Endothelial cell of umbilical vein (primary cell): ENCODE measurements at regions not wholly inside any gene's neighbourhood (a gene's known extent, or its start where the extent isn't known, plus 50 kb on each side); places are given as distances from the start of the nearest gene placed in this dataset.
A peak's percentile ranks its signal among the peaks of the same experiment; 100 is the strongest.

ENCODE experiments used
- BruUV-seq: library from RNA; stranded (reverse); fragments of 400-500 nt; replicated peaks from 2 replicates; lab custom pipeline; 2021; lab: Mats Ljungman, UMichigan
- CTCF ChIA-PET: fragments of 300-600, 350-600 bp; sonication (Branson Sonifier 250); formaldehyde crosslinking; loops from one replicate; lab custom pipeline; 2021; ENCODE audit warnings: antibody characterized with exemption, inconsistent platforms; lab: Charles Lee
- POLR2A ChIA-PET: fragments of 300-600, 350-600 bp; sonication (Branson Sonifier 250); formaldehyde crosslinking; loops from one replicate; lab custom pipeline; 2021; ENCODE audit warnings: antibody characterized with exemption, inconsistent platforms; lab: Charles Lee
- DNase-seq: peaks from one replicate; pipeline ENCODE4 v3.0.0-alpha.2; 2011; ENCODE audit warnings: low read depth, low spot score
- FAIRE-seq: peaks from 2 replicates; lab custom pipeline; 2011; peaks lifted over from hg19 to GRCh38; lab: Jason Lieb, UNC
- H2AFZ ChIP-seq: 2 replicates; pipeline ENCODE4 v1.6.0; 2012; ENCODE audit warnings: low read depth, low read length, control low read depth, inconsistent platforms
- H3K27ac ChIP-seq: 2 replicates; pipeline ENCODE4 v1.5.1; 2011; ENCODE audit warnings: low read depth, mild to moderate bottlenecking, control low read depth, low read length, moderate library complexity; ENCODE audit not compliant: insufficient read depth
- H3K27me3 ChIP-seq, 2 experiments: 2 replicates each; pipeline versions ENCODE4 v1.6.0 to v1.6.1; 2011; ENCODE audit warnings: low read length in 2 of 2, mixed read lengths in 1 of 2; ENCODE audit not compliant: control insufficient read depth in 2 of 2, insufficient read depth in 2 of 2
- H3K36me3 ChIP-seq, 2 experiments: 2 replicates in 1 of 2; 3 replicates in 1 of 2; pipeline ENCODE4 v1.5.1; 2011; ENCODE audit warnings: low read length in 2 of 2, mild to moderate bottlenecking in 1 of 2, moderate library complexity in 1 of 2; ENCODE audit not compliant: control insufficient read depth in 2 of 2, insufficient read depth in 2 of 2; ENCODE audit errors: extremely low read depth in 1 of 2
- H3K4me1 ChIP-seq: 3 replicates; pipeline ENCODE4 v1.5.1; 2011; ENCODE audit warnings: mild to moderate bottlenecking, low read length; ENCODE audit not compliant: control insufficient read depth, insufficient read depth; ENCODE audit errors: extremely low read depth
- H3K4me2 ChIP-seq: 2 replicates; pipeline ENCODE4 v1.6.1; 2011; ENCODE audit warnings: low read length, control low read depth, mixed read lengths; ENCODE audit not compliant: insufficient read depth
- H3K4me3 ChIP-seq, 3 experiments: fragments of 200-600 bp in 1 of 3; sonication (generic), shearing (Covaris generic) in 1 of 3; replicated peaks in 1 of 3; 2 replicates each; pipeline ENCODE4 v1.5.1; 2011 to 2016; ENCODE audit warnings: control low read depth in 3 of 3, low read length in 3 of 3, mild to moderate bottlenecking in 2 of 3, inconsistent platforms in 1 of 3, low read depth in 1 of 3, moderate library complexity in 1 of 3; ENCODE audit not compliant: insufficient read depth in 1 of 3
- H3K79me2 ChIP-seq: 2 replicates; pipeline ENCODE4 v1.6.0; 2012; ENCODE audit warnings: low read length, inconsistent platforms; ENCODE audit not compliant: control insufficient read depth, insufficient read depth
- H3K9ac ChIP-seq: replicated peaks from 2 replicates; pipeline ENCODE3; 2011; ENCODE audit warnings: low read length, control low read depth; ENCODE audit not compliant: insufficient read depth; ENCODE audit errors: extremely low read depth
- H3K9me1 ChIP-seq: replicated peaks from 3 replicates; pipeline ENCODE4 v1.6.0; 2011; ENCODE audit warnings: mild to moderate bottlenecking, low read length; ENCODE audit not compliant: control insufficient read depth, insufficient read depth; ENCODE audit errors: extremely low read depth
- H3K9me3 ChIP-seq: replicated peaks from 2 replicates; pipeline ENCODE4 v1.5.1; 2012; ENCODE audit warnings: low read length, inconsistent platforms; ENCODE audit not compliant: control insufficient read depth, insufficient read depth
- H4K20me1 ChIP-seq: replicated peaks from 2 replicates; pipeline ENCODE3; 2011; ENCODE audit warnings: mild to moderate bottlenecking, low read length; ENCODE audit not compliant: control insufficient read depth, insufficient read depth; ENCODE audit errors: extremely low read depth
- CTCF ChIP-seq, 2 donors: IDR thresholded peaks; 1 replicate in 1 of 2; 2 replicates in 1 of 2; pipeline ENCODE4 v1.5.1; 2011; ENCODE audit warnings: low read length in 2 of 2, mild to moderate bottlenecking in 2 of 2, moderate library complexity in 2 of 2, control low read depth in 1 of 2, inconsistent platforms in 1 of 2, low read depth in 1 of 2; ENCODE audit not compliant: insufficient read depth in 1 of 2; ENCODE audit errors: extremely low read depth in 1 of 2
- EZH2 ChIP-seq: IDR thresholded peaks from 2 replicates; pipeline ENCODE4 v1.6.1; 2012; ENCODE audit warnings: borderline replicate concordance, low read depth, mild to moderate bottlenecking, moderate library complexity, low read length, inconsistent platforms; ENCODE audit not compliant: severe bottlenecking
- FOS ChIP-seq: IDR thresholded peaks from 2 replicates; pipeline ENCODE4 v1.6.1; 2011; ENCODE audit warnings: mild to moderate bottlenecking, low read length, moderate library complexity, borderline replicate concordance; ENCODE audit not compliant: insufficient read depth
- GATA2 ChIP-seq: IDR thresholded peaks from 2 replicates; pipeline ENCODE4 v1.7.0; 2011; ENCODE audit warnings: low read depth, mild to moderate bottlenecking, moderate library complexity, mixed read lengths, low read length; ENCODE audit not compliant: insufficient read length, insufficient read depth
- JUN ChIP-seq: IDR thresholded peaks from 2 replicates; pipeline ENCODE4 v1.6.1; 2011; ENCODE audit warnings: borderline replicate concordance, low read depth; ENCODE audit not compliant: insufficient read length, insufficient read depth
- MYC ChIP-seq: IDR thresholded peaks from one replicate; pipeline ENCODE4 v1.6.1; 2011; ENCODE audit warnings: mild to moderate bottlenecking, low read depth, low read length
- POLR2A ChIP-seq: IDR thresholded peaks from 2 replicates; pipeline ENCODE4 v1.6.1; 2012; ENCODE audit warnings: low read depth, mild to moderate bottlenecking, control low read depth, low read length
- POLR2AphosphoS5 ChIP-seq: IDR thresholded peaks from 2 replicates; pipeline ENCODE4 v1.6.1; 2012; ENCODE audit warnings: low read depth, mild to moderate bottlenecking, control low read depth, low read length, moderate library complexity; ENCODE audit not compliant: insufficient read depth
- dilution Hi-C: fragments of 300-500 bp; cut with MboI; formaldehyde crosslinking; loops from one replicate; pipeline ENCODE4 v1.15.0; 2019; ENCODE audit warnings: low sequenced_read_pairs; ENCODE audit not compliant: extremely low pct_ligation_motif_present
- intact Hi-C: fragments of 100-400 bp; cut with micrococcal nuclease; formaldehyde crosslinking; loops from one replicate; pipeline ENCODE4 v1.10.0; 2022
- TF ChIP-seq, protein P1 (sequence below): IDR thresholded peaks from 2 replicates; pipeline ENCODE4 v1.6.1; 2011; ENCODE audit not compliant: insufficient read depth, insufficient read length

DNA sequence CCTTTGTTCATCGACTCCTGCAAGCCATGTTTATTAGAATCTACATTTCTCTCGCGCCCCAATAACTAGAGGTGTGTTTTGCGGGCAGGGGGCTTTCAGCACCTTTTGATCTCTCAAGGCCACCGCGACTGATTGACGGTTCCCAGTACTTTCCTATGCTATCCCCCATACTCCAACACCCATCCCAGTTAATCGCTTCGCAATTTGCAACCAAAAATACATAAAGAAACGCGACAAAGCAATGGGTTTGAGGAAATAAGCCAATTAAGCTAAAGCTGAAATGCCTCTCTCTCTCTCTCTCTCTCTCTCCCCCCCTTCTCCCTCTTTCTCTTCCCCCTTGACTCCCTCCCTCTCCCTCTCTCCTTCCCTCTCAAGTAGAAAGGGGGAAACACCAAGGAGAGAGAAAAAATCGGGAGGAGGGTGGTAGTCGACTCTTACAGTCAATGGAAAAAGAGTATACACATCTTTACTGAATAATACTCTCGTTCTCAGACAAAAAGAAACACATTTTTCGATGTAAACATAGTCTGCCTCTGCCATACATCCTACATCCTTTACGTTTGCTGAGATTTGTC is 128.0 kb upstream of the DPYD start:
- CTCF ChIA-PET, result interaction anchor here (0.8 to 2.8 kb wide), 15 partner anchors 43 to 910 kb away, joined by 3 to 32 read pairs (median 3); partner anchors contain the start of gene DPYD
- dilution Hi-C loops (no loop called here), intact Hi-C loops (loop anchor here (1.0 to 10.0 kb wide), 9 partner anchors 110 to 1327 kb away; partner anchors contain the start of gene PTBP2)
- Histone ChIP-seq H3K9me1 (no peaks in the 10 kb centered on the region), H3K9ac (peak overlapping the region; percentile 28), H3K4me2 (peak overlapping the region; percentile 86), H3K4me3 (peak overlapping the region; percentile 34 to 62 (median 60)), H2AFZ (peak overlapping the region; percentile 27), H3K79me2 (peaks cover 15% of the 10 kb centered on the region), H4K20me1 (no peaks in the 10 kb centered on the region), H3K9me3 (no peaks in the 10 kb centered on the region), H3K27me3 (no peaks in the 10 kb centered on the region), H3K27ac (no peak overlapping the region), H3K4me1 (peaks cover 38% of the 10 kb centered on the region), H3K36me3 (no peaks in the 10 kb centered on the region)
- no peak for TF ChIP-seq POLR2AphosphoS5
- no peak for TF ChIP-seq FOS
- TF ChIP-seq EZH2, result no peak
- DNase-seq (no peak), FAIRE-seq (no peak)
- POLR2A ChIA-PET, result no interaction called here
- BruUV-seq, result no TSS peak

DNA sequence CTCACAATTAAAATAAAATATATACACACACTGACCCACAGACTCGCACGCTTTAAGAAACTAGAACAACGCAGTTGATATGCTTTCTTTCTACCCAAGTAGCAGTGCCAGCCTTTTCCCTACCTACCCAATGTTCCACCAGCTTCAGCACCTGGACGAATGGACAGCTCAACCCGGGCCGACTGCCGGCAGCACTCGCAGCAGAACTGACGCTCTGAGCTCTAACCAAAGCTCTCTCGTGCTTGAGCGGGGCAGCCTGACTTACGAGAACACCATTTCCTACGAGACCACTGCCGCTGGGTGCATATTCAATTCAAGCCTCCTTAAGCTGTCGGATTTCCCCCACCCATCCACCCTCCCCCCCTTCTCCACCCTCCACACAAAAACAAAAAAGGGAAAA is 127.4 kb upstream of the DPYD start:
- CTCF ChIA-PET, result interaction anchor here (0.8 to 2.8 kb wide), 13 partner anchors 43 to 1086 kb away, joined by 3 to 32 read pairs (median 3); partner anchors contain the start of gene DPYD
- Histone ChIP-seq H3K79me2 (peaks cover 18% of the 10 kb centered on the region), H3K27ac (no peak overlapping the region), H3K9me1 (no peaks in the 10 kb centered on the region), H4K20me1 (no peaks in the 10 kb centered on the region), H3K9ac (no peak overlapping the region), H3K4me3 (peak overlapping the region; percentile 34 to 62 (median 60)), H3K4me2 (peak overlapping the region; percentile 86), H3K9me3 (no peaks in the 10 kb centered on the region), H3K36me3 (no peaks in the 10 kb centered on the region), H3K27me3 (no peaks in the 10 kb centered on the region), H2AFZ (peak overlapping the region; percentile 27), H3K4me1 (peaks cover 32% of the 10 kb centered on the region)
- dilution Hi-C loops, result no loop called here
- FAIRE-seq (peak; percentile 86), DNase-seq (peak; percentile 84)
- BruUV-seq, result no TSS peak
- TF ChIP-seq POLR2A (no peak), CTCF (IDR thresholded peaks at IDR 0.05; ENCODE audit: extremely low read depth in 1 of 2, insufficient read depth in 1 of 2, low read depth in 1 of 2, low read length in 2 of 2) (peak in 1 of 2 donors; percentile 6), EZH2 (no peak), POLR2AphosphoS5 (peak; percentile 64), GATA2 (no peak), MYC (no peak), JUN (no peak), FOS (no peak)
- TF ChIP-seq, protein P1, sequence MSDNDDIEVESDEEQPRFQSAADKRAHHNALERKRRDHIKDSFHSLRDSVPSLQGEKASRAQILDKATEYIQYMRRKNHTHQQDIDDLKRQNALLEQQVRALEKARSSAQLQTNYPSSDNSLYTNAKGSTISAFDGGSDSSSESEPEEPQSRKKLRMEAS, result peak; percentile 49
- POLR2A ChIA-PET, result no interaction called here
- intact Hi-C loops, result loop anchor here (1.0 to 10.0 kb wide), 9 partner anchors 109 to 1326 kb away; partner anchors contain the start of gene PTBP2
